PFSK-1 (cell line): ENCODE measurements at regions not wholly inside any gene's neighbourhood (a gene's known extent, or its start where the extent isn't known, plus 50 kb on each side); places are given as distances from the start of the nearest gene placed in this dataset.

Experiments
- POLR2AphosphoS5 ChIP-seq: IDR thresholded peaks from 2 replicates; pipeline ENCODE4 v1.6.1; 2012; ENCODE audit warnings: low read depth, mild to moderate bottlenecking, control low read depth, low read length, moderate library complexity
- SIN3A ChIP-seq: IDR thresholded peaks from 2 replicates; pipeline ENCODE4 v1.6.1; 2012; ENCODE audit warnings: mild to moderate bottlenecking, low read length, moderate library complexity, borderline replicate concordance; ENCODE audit not compliant: insufficient read depth

DNA sequence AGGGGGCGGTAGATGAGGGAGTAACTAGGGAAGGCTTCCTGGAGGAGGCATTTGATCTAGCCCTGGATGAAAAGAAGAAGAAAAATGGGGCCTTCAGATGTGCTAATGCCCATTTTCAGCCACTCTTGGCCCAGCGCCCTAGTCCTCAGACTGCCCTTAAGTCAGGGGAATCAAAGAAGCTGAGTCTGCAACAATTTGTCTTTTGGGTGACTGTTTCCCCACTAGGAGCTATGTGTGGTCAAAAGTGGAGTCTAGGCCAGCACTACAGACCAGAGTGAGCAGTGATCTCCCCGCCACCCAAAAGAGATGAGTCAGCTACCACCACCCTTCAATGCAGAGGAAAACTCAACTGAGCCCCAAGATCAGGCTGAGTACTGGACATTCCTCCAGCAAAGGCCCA, 542.1 kb downstream of the BNC2 start:
- TF ChIP-seq POLR2AphosphoS5 (no peak), SIN3A (no peak)
